ENCODE measurements at regions not wholly inside any gene's neighbourhood (a gene's known extent, or its start where the extent isn't known, plus 50 kb on each side); places are given as distances from the start of the nearest gene placed in this dataset.

GRCh38 chr12:24379433-24379832, 430.0 kb upstream of the SOX5 start:
- no peak for FAIRE-seq
- H3K4me2 ChIP-seq (ENCODE audit: control insufficient read depth, extremely low read depth, insufficient read depth, low read depth, low read length), result no peak overlapping the region
- H3K36me3 ChIP-seq (ENCODE audit: control insufficient read depth in 2 of 2, extremely low read depth in 1 of 2, insufficient read depth in 2 of 2, low read length in 2 of 2), result no peaks in the 10 kb centered on the region
- H3K9me3 ChIP-seq (ENCODE audit: control insufficient read depth, low read depth, low read length), result no peaks in the 10 kb centered on the region
- no peak for DNase-seq (ENCODE audit: low read depth, low spot score)
- H3K27ac ChIP-seq (ENCODE audit: control insufficient read depth, insufficient read depth, low read length), result no peak overlapping the region
- no peak overlapping the region for H3K4me3 ChIP-seq (ENCODE audit: control insufficient read depth in 2 of 3, extremely low read depth in 1 of 3, insufficient read depth in 2 of 3, low read depth in 1 of 3, low read length in 3 of 3)
- no peak overlapping the region for H2AFZ ChIP-seq (ENCODE audit: control insufficient read depth, low read length)
- dilution Hi-C loops (cut with MboI; ENCODE audit: extremely low pct_ligation_motif_present, low sequenced_read_pairs), result no loop called here
- H4K20me1 ChIP-seq (ENCODE audit: control insufficient read depth, extremely low read depth, insufficient read depth, low read length), result no peaks in the 10 kb centered on the region
- no peaks in the 10 kb centered on the region for H3K4me1 ChIP-seq (ENCODE audit: control insufficient read depth, extremely low read depth, insufficient read depth, low read length)
- H3K79me2 ChIP-seq (ENCODE audit: control insufficient read depth, insufficient read depth, low read length), result no peaks in the 10 kb centered on the region
- no peaks in the 10 kb centered on the region for H3K9me1 ChIP-seq (ENCODE audit: control insufficient read depth, extremely low read depth, insufficient read depth, low read length)
- H3K9ac ChIP-seq (ENCODE audit: control insufficient read depth, extremely low read depth, insufficient read depth, low read length), result no peak overlapping the region
- no peaks in the 10 kb centered on the region for H3K27me3 ChIP-seq (ENCODE audit: control insufficient read depth, extremely low read depth, insufficient read depth, low read length)
- TF ChIP-seq CTCF (optimal IDR thresholded peaks at IDR 0.05 in 1 of 3, IDR thresholded peaks at IDR 0.05 in 1 of 3, conservative IDR thresholded peaks at IDR 0.05 in 1 of 3; ENCODE audit: extremely low read depth in 1 of 3, insufficient read depth in 2 of 3, low read length in 3 of 3) (no peak), EZH2 (IDR thresholded peaks at IDR 0.05; ENCODE audit: low read length) (no peak)

- H4K20me1 ChIP-seq (ENCODE audit: control insufficient read depth, extremely low read depth, insufficient read depth, low read length), result no peaks in the 10 kb centered on the region
- H2AFZ ChIP-seq (ENCODE audit: control insufficient read depth, low read length), result no peak overlapping the region
- H3K9me3 ChIP-seq (ENCODE audit: control insufficient read depth, low read depth, low read length), result no peaks in the 10 kb centered on the region
- H3K4me3 ChIP-seq (ENCODE audit: control insufficient read depth in 2 of 3, extremely low read depth in 1 of 3, insufficient read depth in 2 of 3, low read depth in 1 of 3, low read length in 3 of 3), result no peak overlapping the region
- H3K79me2 ChIP-seq (ENCODE audit: control insufficient read depth, insufficient read depth, low read length), result no peaks in the 10 kb centered on the region
- FAIRE-seq (no peak), DNase-seq (ENCODE audit: low read depth, low spot score) (no peak)
- dilution Hi-C loops (cut with MboI; ENCODE audit: extremely low pct_ligation_motif_present, low sequenced_read_pairs), result no loop called here
- H3K27me3 ChIP-seq (ENCODE audit: control insufficient read depth, extremely low read depth, insufficient read depth, low read length), result no peaks in the 10 kb centered on the region
- no peaks in the 10 kb centered on the region for H3K9me1 ChIP-seq (ENCODE audit: control insufficient read depth, extremely low read depth, insufficient read depth, low read length)
- no peak overlapping the region for H3K4me2 ChIP-seq (ENCODE audit: control insufficient read depth, extremely low read depth, insufficient read depth, low read depth, low read length)
- H3K27ac ChIP-seq (ENCODE audit: control insufficient read depth, insufficient read depth, low read length), result no peak overlapping the region
- H3K9ac ChIP-seq (ENCODE audit: control insufficient read depth, extremely low read depth, insufficient read depth, low read length), result no peak overlapping the region
- no peaks in the 10 kb centered on the region for H3K4me1 ChIP-seq (ENCODE audit: control insufficient read depth, extremely low read depth, insufficient read depth, low read length)
- TF ChIP-seq CTCF (optimal IDR thresholded peaks at IDR 0.05 in 1 of 3, IDR thresholded peaks at IDR 0.05 in 1 of 3, conservative IDR thresholded peaks at IDR 0.05 in 1 of 3; ENCODE audit: extremely low read depth in 1 of 3, insufficient read depth in 2 of 3, low read length in 3 of 3) (no peak), EZH2 (IDR thresholded peaks at IDR 0.05; ENCODE audit: low read length) (no peak)
- no peaks in the 10 kb centered on the region for H3K36me3 ChIP-seq (ENCODE audit: control insufficient read depth in 2 of 2, extremely low read depth in 1 of 2, insufficient read depth in 2 of 2, low read length in 2 of 2)
Observed at GRCh38 chr12:24378548-24379407, 429.3 kb upstream of the SOX5 start.

All from keratinocyte (primary cell).